HEK293 (cell line): ENCODE measurements at regions not wholly inside any gene's neighbourhood (a gene's known extent, or its start where the extent isn't known, plus 50 kb on each side); places are given as distances from the start of the nearest gene placed in this dataset.

ENCODE experiments used
- CTCF ChIP-seq: fragments of 450-650 bp; formaldehyde crosslinking; IDR thresholded peaks from 2 replicates; pipeline ENCODE4 v1.5.1; 2016; ENCODE audit warnings: missing biosample characterization, missing genetic modification characterization
- MYNN ChIP-seq: fragments of 450-650 bp; formaldehyde crosslinking; IDR thresholded peaks from 2 replicates; pipeline ENCODE4 v1.5.1; 2016; ENCODE audit warnings: missing biosample characterization, missing genetic modification characterization, borderline replicate concordance
- ZNF785 ChIP-seq: fragments of 450-650 bp; formaldehyde crosslinking; IDR thresholded peaks from 2 replicates; pipeline ENCODE4 v1.5.1; 2016; ENCODE audit warnings: missing biosample characterization, missing genetic modification characterization

- TF ChIP-seq CTCF (tag by site-specific recombination), result no peak
- TF ChIP-seq ZNF785 (tag by site-specific recombination), result no peak
- no peak for TF ChIP-seq MYNN (tag by site-specific recombination)
These were observed 407.1 kb upstream of the MARCKS start for GRCh38 chr6:113450061-113450465.
